OCI-M2 (cell line): ENCODE measurements at regions not wholly inside any gene's neighbourhood (a gene's known extent, or its start where the extent isn't known, plus 50 kb on each side); places are given as distances from the start of the nearest gene placed in this dataset.
"Not testable (repeated sequence)": the region's sequence is repeated elsewhere in the genome, so short reads cannot be mapped to it uniquely, and the experiment has no call there.

ENCODE experiments used
- DNase-seq: peaks from one replicate; lab custom pipeline; 2025; ENCODE audit not compliant: unreplicated experiment; lab: John Stamatoyannopoulos, UW

DNA sequence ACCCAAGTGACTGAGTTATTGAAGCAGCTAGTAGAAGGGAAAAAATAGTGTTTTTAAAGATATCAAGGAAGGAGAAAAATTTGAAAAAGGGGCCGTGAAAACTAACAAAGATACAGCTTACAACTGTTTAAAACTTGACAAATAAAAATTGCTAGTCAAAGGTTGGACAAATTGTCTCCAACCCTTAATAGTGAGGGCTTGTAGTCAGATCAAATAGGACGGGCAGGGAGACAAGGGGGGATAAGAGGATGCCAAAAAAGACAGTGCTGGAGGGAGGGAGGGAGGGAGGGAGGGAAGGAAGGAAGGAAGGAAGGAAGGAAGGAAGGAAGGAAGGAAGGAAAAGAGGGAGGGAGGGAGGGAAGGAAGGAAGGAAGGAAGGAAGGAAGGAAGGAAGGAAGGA is 1825.8 kb upstream of the MIR17HG start:
- DNase-seq: not testable (repeated sequence)

DNA sequence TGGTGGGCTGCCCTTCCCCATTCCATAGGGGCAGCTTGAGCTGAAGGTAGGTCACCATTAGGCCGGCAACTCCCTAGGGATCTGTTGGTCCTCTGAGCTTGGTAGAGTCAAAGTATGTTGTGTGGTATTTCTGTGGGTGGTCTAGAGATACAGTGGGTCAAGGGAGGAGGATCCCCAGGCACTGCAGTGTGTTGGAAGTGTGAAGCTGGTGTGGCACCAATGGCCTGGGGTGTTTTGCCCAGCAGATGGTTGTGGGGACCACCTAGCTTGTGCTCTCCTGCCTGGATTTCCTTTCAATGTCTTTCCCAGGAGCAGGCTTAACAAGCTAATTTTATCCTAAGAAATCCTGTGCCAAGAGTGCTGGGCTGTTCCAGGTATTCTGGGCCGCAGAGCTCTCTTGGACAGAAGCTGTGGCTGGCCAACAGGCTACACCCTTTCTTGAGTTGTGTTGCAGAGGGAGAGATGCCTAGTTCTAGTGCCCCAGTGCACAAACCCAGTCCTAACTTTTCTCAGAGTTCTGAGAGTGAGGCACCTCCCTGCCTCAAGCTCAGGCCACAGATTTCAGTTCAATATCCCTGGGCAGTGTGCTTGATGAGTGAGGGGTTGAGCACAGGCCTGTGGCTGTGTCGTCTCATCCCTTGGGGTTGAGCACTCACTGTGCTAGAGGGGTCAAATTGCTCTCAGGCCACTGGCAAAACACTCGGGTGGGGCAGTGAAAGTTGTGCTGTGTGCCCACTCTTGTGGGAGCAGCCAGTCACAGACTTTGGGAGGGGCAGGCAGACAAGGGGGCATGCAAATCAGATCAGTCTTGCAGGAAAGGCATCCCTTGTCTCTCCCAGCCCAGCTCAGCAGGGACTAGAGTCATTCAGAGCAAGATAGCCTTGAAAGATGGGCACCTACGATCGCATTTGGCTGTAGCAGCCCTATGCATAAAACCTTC is 1806.1 kb upstream of the MIR17HG start:
- DNase-seq: no peak

DNA sequence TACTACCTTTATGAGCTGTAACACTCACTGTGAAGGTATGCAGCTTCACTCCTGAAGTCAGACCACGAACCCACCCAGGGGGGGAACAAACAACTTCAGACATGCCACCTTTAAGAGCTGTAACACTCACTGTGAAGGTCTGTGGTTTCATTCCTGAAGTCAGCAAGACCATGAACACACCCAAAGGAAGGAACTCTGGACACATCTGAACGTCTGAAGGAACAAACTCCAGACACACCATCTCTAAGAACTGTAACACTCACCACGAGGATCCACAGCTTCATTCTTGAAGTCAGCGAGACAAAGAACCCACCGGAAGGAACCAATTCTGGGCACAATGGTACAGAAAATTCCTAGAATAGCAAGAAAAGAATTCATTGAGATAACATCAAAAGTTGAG is 1796.5 kb upstream of the MIR17HG start:
- DNase-seq: no peak

DNA sequence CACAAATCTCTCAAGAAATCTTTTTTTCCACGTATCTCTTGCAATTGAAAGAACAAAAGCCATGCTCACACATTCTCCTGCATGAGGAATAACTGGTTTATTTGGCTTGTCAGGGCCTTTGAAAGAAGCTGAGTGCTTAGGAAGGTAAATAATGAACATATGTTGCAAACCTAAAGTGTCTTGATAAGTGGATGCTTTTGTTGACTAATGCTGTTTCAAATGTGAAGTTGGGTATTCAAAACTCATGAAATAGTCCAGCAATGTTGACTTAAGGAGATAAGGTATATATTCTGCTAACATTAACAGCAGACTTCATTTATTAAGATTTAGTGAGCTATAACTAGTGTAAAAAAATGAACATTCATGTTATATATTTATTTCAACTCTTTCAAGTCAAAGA is 1792.7 kb upstream of the MIR17HG start:
- no peak for DNase-seq

DNA sequence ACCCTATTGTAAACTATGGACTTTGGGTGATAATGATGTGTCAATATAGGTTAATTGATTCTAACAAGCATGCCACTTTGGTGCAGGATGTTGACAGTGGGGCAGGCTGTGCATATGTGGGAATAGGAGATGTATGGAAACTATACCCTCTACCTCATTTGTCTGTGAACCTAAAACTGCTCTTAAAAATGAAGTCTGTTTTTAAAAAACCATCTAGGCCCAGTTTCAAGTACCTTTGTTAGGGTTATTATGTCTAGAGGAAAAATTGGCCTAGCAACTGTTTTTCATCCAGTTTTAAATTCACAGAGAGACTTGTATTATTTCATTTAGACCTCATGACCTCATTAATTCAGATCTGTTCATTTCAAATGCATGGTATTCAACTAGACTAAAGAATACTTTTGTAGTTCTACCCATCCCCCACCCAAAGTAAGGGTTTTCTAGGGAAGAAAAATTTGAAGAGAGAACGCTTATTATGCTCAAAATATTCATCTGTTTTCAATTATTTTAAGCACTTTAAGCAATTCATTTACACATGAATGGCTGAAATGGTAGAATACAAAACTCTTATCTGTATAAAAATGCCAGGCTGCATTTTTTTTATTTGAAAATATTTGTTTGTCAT is 1781.9 kb upstream of the MIR17HG start:
- DNase-seq: no peak

DNA sequence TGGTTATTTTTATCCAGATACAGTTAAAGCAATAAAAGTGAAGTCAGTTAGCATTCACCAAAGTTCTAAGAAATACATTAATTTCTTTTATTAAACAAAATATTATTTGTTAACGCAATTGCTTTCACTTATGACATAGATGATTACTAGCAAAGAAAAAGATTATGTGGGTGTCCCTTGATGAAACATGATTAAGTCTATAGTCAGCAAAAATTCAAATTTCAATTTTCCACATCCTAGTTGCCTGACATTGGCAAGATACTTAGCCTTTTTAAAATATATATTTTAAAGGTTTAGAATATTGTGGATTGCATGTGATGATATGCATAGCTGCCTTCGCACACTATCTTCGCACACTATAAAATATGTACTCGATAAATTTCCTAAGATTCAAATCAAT is 1780.5 kb upstream of the MIR17HG start:
- no peak for DNase-seq

DNA sequence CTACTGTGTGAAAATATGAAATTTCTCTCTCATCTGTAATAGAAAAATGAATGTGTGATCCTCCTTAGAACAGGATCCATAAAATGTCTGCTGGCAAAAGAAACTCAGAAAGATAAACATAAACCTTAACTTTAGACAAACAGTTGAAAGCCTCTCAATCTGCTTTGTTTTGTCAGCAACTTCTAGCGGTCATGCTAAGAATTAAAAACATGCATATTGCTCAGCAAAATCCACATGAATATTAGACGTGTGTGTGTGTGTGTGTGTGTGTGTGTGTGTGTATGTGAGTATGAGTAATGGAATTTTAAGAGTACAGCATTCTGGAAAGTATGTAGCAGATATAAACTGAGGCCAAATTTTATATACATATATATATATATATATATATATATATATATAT is 1779.2 kb upstream of the MIR17HG start:
- no peak for DNase-seq

DNA sequence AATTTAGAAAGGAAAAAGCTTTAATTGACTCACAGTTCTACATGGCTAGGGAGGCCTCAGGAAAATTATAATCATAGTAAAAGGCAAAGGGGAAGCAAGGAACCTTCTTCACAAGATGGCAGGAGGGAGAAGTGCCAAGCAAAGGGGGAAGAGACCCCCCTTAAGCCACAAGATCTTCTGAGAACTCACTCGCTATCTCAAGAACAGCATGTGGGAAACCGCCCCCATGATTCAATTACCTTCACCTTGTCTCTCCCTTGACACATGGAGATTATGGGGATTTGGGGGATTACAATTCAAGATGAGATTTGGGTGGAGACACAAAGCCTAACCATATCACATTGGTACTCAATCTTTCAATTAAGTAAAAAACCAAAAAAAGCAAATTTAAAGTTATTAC is 1778.7 kb upstream of the MIR17HG start:
- DNase-seq: no peak

DNA sequence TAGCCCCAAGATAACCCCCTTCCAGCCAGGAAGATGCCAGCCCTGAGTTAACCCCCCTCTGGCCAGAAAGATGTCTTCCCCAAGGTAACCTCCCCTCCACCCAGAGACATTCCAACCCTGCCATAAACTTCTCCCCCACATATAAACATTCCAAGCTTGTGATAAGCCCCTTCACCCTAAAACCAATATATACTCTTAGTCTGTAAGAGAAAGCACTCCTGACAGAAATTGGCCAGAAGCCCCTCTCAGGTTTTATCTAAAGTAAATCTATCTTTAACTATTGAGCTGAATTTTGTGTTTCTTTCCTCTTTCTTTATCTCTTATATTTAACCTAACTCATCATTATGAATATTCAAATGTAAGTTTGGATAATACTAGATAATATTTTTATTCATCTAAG is 1775.8 kb upstream of the MIR17HG start:
- DNase-seq: no peak

DNA sequence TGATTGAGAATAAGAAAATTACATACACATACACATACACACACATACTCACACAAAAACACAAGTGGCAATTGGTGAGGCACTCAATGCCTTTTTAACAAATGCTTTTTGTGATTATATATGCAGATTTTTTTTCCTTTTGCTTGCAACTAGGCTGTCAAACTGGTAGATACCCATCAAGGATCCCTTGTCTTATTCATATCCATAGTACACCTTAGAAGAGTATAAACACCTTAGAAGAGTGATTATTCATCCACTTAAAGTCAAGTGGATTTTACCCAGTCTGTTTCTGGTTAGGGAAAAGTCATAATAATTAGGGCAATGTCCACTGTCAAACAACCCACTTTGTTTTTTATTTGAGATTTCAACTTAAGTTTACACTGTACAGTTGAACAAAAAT is 1773.4 kb upstream of the MIR17HG start:
- DNase-seq: no peak

DNA sequence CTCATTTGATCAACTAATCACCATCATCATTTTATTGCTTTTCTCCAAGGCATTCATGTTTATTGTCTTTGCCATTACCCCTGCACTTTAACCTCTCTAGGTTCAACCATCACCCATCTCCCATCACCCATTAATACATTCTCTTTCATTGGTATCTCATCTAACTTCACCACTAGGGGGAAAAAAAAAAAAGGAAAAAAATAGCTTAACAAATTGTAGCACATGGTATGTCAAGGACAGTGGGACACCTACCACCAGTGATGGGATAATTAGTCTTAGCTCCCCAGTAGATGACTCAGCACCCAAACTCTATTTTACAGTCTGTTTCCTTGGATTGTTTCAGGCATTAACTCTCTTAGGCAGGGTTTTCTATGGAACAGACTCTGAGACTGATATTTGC is 1770.2 kb upstream of the MIR17HG start:
- DNase-seq: no peak

DNA sequence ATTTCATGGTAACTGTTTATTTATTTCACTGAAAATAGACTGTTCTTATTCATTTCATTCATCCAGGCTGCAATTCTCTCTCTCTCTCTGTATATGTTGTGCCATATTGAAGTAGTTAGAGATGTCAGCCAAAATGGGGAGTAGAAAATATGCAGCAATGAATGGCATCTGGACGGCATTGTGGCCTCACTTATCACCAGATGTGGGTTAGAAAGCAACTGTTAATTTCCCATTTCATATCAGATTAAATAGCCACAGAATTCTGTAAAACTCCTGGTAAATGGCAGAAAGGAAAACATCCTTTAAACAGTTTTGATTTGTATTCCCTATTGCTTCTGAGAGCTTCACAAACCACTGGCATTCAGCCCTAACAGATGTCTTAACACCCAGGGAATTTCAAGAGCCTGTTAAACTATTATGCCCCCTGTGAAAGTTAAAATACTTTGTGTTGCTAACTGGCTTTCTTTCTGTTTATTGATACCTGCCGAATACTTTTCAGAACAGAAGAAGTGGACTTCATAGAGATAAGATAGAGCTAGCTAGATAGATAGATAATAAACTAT is 1763.3 kb upstream of the MIR17HG start:
- DNase-seq: no peak

DNA sequence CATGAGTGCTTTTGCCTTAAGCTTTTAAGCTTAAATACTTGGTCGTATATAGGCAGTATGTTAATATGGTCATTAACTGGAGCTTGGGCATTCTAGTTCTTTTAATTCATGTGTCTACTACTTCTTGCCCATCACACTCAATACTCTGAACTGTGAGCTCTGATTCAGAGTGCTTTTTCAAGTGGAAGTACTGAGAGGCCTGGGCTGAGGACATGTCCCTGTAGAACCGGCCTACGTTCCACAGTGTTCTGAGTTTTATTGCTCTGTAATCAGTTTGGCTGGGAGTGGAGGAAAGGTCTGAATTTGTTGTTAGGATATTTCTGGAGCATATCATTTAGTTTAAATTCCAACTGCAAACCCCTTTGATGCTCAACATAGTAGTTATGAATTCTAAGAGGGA is 1744.8 kb upstream of the MIR17HG start:
- no peak for DNase-seq

DNA sequence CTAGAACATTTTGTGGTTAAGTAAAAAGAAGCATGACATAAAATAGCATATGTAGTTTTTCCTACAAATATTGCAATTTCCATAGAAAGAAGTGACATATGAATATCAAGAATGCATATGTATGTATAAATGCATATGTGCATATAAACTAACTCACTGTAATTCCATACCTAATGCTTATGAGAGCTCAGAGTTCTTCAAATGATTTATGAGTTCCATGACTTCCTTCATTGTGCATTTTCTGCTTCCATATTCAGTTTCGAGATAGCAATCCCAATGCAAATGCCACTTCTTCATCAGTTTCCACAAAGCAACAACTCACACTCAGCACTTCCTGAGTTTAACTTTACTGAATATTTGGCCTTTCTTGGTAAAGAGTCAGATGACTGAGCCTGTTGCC is 1744.3 kb upstream of the MIR17HG start:
- DNase-seq: no peak

DNA sequence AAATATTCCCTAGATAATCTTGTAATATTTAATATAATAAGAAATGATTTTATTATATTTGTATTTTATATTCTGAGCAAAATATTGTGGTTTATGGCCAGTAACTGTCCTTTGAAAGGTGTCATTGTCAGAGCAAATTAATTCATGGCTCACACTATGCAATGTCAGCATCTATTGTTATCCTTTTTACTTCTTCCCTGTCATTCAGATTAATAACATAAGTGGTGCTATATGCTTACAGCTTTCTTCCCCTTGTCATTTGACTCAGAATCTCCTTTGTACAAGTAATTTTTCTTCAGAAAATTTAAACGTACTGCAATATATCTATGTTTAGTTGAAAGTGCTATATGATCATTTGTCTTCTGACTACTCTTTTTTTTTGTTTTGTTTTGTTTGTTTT is 1738.2 kb upstream of the MIR17HG start:
- no peak for DNase-seq

DNA sequence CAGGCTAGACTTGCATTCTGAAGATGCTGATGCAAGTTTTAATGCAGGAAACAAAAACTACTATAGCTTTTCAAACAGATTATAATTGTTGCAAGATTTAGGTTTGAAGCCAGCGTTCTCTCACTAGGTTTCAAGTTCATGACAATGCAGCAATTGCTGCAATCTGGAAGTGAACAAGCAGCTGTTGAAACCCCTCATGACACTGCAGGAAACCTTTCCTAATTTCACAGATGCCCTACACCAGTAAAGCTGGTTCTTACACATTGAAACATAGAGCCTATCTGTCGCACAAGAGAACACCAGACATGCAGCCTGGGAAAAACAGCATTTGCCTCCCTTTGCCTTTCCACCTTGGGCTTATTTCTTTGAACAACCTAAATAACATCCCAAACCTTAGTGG is 1737.2 kb upstream of the MIR17HG start:
- no peak for DNase-seq

DNA sequence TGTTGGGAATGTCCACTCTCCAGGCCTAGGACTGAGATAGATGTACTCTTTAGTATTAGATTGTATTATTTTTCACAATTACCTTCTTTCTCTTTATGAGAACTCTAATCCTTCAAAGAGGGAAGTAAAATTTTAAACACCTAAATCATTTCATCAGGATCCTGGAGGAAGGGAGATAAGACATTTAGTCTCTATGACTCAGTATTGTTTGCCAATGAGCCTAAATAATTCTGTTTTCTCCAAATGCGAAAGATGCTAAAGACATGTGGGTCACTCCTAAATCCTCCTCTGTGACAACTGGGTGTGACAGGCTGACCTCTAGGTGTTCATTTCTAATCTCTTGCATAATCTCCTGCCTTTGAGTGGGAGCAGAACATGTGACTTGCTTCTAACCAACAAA is 1736.6 kb upstream of the MIR17HG start:
- DNase-seq: no peak

DNA sequence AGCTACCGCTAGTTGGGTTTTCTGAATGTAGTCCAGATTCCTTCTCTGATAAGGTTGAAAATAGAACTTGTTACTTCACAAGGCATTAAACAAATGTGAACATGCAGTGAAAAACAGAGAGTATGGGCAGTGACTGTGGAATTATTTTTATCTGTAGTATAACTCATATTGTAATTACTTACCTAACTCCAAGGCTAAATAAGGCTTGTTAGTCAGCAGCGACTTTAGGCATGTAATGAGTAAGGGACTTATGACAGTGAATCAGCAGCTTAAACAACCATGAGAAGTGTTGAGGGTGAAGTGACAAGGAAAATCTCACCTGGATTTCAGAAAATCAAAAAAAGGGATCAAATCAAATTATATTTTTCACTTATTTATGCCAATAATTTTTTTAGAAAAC is 1719.5 kb upstream of the MIR17HG start:
- DNase-seq: no peak

DNA sequence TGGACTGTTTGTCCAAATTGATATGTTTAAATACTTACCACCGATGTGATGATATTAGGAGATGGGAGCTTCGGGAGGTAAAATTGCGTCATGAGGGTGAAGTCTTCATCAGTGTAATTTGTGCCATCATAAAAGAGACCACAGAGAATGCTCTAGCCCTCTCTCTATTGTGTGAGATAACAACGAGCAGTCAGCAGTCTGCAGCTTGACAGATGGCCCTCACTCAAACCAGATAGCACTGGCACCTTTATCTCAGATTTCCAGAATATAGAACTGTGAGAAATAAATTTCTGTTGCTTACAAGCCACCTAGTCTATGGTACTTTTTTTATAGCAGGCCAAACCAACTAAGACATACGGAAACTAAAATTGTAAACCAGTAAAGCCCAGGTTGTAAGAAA is 1718.9 kb upstream of the MIR17HG start:
- no peak for DNase-seq

DNA sequence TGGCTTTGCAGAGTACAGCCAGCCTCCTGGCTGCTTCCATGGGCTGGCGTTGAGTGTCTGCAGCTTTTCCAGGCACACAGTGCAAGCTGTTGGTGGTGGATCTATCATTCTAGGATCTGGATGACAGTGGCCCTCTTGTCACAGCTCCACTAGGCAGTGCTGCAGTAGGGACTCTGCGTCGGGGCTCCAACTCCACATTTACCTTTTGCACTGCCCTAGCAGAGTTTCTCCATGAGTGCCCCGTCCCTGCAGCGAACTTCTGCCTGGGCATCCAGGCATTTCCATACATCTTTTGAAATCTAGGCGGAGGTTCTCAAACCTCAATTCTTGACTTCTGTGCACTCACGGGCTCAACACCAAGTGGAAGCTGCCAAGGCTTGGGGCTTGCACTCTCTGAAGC is 1697.3 kb upstream of the MIR17HG start:
- DNase-seq: no peak

DNA sequence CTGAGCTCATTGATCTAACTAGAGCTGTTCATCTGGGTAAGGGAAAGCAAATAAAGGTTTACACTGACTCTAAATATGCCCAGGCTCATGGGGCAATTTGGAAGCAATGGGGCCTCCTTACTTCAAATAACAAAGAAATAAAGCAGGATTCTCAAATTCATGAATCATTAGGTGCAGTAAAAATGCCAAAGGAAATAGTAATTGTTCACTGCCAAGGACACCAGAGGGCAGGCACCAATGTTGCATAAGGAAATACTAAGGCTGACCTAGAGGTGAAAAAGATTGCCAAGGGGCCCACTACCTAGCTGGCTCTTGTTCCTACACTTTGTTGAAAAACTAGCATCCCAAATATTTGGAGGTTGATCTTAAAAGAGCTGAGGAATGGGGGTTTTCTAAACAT is 1686.7 kb upstream of the MIR17HG start:
- DNase-seq: no peak

DNA sequence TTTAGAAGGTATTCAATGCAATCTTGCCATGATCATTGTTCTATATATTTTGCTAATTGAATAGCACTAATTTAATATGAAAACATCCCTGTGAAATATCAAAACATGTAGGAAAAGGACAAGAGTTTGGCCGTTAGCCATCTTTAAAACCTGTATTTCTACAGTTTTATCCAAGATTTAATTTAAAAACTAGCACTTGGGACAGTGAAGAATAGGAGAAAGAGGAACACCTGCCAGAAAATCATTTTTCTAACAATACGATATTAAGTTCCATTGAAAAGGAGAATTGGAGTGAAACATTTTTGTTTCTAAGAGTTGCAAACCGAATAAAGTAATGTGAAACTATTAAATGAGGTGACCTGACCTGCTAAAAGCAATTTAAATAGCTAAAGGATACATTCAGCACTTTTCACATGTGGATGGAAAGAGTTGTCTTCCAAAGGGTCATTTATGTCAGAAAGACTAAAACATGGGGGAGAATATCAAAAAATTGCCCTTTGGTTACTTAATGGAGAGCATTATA is 1673.6 kb upstream of the MIR17HG start:
- DNase-seq: no peak
